OCI-LY7 (cell line): ENCODE measurements at regions not wholly inside any gene's neighbourhood (a gene's known extent, or its start where the extent isn't known, plus 50 kb on each side); places are given as distances from the start of the nearest gene placed in this dataset.

Experiments
- BruUV-seq: library from RNA; stranded (reverse); fragments of 400-500 nt; replicated peaks from 2 replicates; lab custom pipeline; 2021; lab: Mats Ljungman, UMichigan
- CTCF ChIA-PET: fragments of 300-600 bp; sonication (Branson Sonifier 250); formaldehyde crosslinking; loops from one replicate; lab custom pipeline; 2022; ENCODE audit warnings: antibody characterized with exemption; ENCODE audit not compliant: unreplicated experiment; lab: Charles Lee
- POLR2A ChIA-PET: fragments of 300-600 bp; sonication (Branson Sonifier 250); formaldehyde crosslinking; loops from one replicate; lab custom pipeline; 2022; ENCODE audit warnings: antibody characterized with exemption; lab: Charles Lee
- DNase-seq: peaks from one replicate; pipeline ENCODE4 v3.0.0-alpha.2; 2015; ENCODE audit warnings: low spot score
- H2AFZ ChIP-seq: fragments of 200-600 bp; sonication (generic), shearing (Covaris generic); 2 replicates; pipeline ENCODE4 v1.6.1; 2014; ENCODE audit warnings: mild to moderate bottlenecking, antibody characterized with exemption, low read length, moderate library complexity
- H3K27ac ChIP-seq: fragments of 200-600 bp; sonication (generic); 2 replicates; pipeline ENCODE4 v1.5.1; 2014; ENCODE audit warnings: mixed run types, low read depth, mild to moderate bottlenecking, moderate library complexity, low read length, inconsistent platforms; ENCODE audit not compliant: poor library complexity, severe bottlenecking
- H3K36me3 ChIP-seq: fragments of 200-600 bp; sonication (generic); 2 replicates; pipeline ENCODE4 v1.6.1; 2014; ENCODE audit warnings: mild to moderate bottlenecking, antibody characterized with exemption, low read length, moderate library complexity, mixed read lengths; ENCODE audit not compliant: insufficient read depth
- H3K4me1 ChIP-seq: fragments of 200-600 bp; sonication (generic); 2 replicates; pipeline ENCODE4 v1.5.1; 2014; ENCODE audit warnings: mild to moderate bottlenecking, low read length; ENCODE audit not compliant: insufficient read depth, poor library complexity, severe bottlenecking
- H3K4me2 ChIP-seq: fragments of 200-600 bp; sonication (generic); 2 replicates; pipeline ENCODE4 v1.6.1; 2014; ENCODE audit warnings: mild to moderate bottlenecking, low read length
- H3K4me3 ChIP-seq: fragments of 200-600 bp; sonication (generic); 2 replicates; pipeline ENCODE4 v1.5.1; 2014; ENCODE audit warnings: mild to moderate bottlenecking, low read depth, low read length; ENCODE audit not compliant: poor library complexity, severe bottlenecking
- H3K79me2 ChIP-seq: fragments of 200-600 bp; sonication (generic); 2 replicates; pipeline ENCODE4 v1.6.1; 2016; ENCODE audit warnings: low read depth, mild to moderate bottlenecking, low read length, moderate library complexity, mixed read lengths; ENCODE audit not compliant: insufficient read depth
- H3K9me2 ChIP-seq: fragments of 200-600 bp; sonication (generic); 2 replicates; pipeline ENCODE4 v1.6.1; 2016; ENCODE audit warnings: mild to moderate bottlenecking, low read length, mixed read lengths; ENCODE audit not compliant: insufficient read depth
- H3K9me3 ChIP-seq: fragments of 200-600 bp; sonication (generic); 2 replicates; pipeline ENCODE4 v1.6.1; 2014; ENCODE audit warnings: mild to moderate bottlenecking, mixed run types, low read length, mixed read lengths
- H4K20me1 ChIP-seq: fragments of 200-600 bp; sonication (generic); 2 replicates; pipeline ENCODE4 v1.6.1; 2014; ENCODE audit warnings: mild to moderate bottlenecking, antibody characterized with exemption, low read length, moderate library complexity, mixed read lengths; ENCODE audit not compliant: insufficient read depth
- CTCF ChIP-seq: fragments of 200-600 bp; sonication (generic); conservative IDR thresholded peaks from 2 replicates; pipeline ENCODE4 v1.5.1; 2014; ENCODE audit warnings: mild to moderate bottlenecking, antibody characterized with exemption, low read length, moderate library complexity, mixed read lengths
- EZH2phosphoT487 ChIP-seq: fragments of 200-600 bp; sonication (generic); IDR thresholded peaks from 2 replicates; pipeline ENCODE4 v1.6.1; 2018; ENCODE audit warnings: low read depth, borderline replicate concordance, mild to moderate bottlenecking, mixed run types, antibody characterized with exemption, low read length, moderate library complexity, mixed read lengths
- intact Hi-C: fragments of 100-400 bp; cut with micrococcal nuclease; formaldehyde crosslinking; loops from one replicate; pipeline ENCODE4 v1.10.0; 2022; ENCODE audit not compliant: unreplicated experiment

- Histone ChIP-seq H3K9me2 (no peaks in the 10 kb centered on the region), H3K27ac (no peak overlapping the region), H2AFZ (no peak overlapping the region), H3K4me1 (no peaks in the 10 kb centered on the region), H3K79me2 (no peaks in the 10 kb centered on the region), H4K20me1 (no peaks in the 10 kb centered on the region), H3K36me3 (no peaks in the 10 kb centered on the region), H3K4me2 (no peak overlapping the region), H3K4me3 (no peak overlapping the region), H3K9me3 (peaks cover 8% of the 10 kb centered on the region; the same call in 1 of the 2 replicates)
- no peak for DNase-seq
- intact Hi-C loops: no loop called here
- POLR2A ChIA-PET: no interaction called here
- CTCF ChIA-PET: no interaction called here
- BruUV-seq: no TSS peak
- TF ChIP-seq EZH2phosphoT487 (no peak), CTCF (no peak)
Observed at GRCh38 chr11:69359735-69360480, 66.0 kb downstream of the MYEOV start.

- Histone ChIP-seq H3K36me3 (no peaks in the 10 kb centered on the region), H3K79me2 (no peaks in the 10 kb centered on the region), H3K4me3 (no peak overlapping the region), H3K4me2 (no peak overlapping the region), H3K4me1 (no peaks in the 10 kb centered on the region), H3K27ac (no peak overlapping the region), H3K9me3 (peaks cover 8% of the 10 kb centered on the region; the same call in 1 of the 2 replicates), H3K9me2 (no peaks in the 10 kb centered on the region), H4K20me1 (no peaks in the 10 kb centered on the region), H2AFZ (no peak overlapping the region)
- CTCF ChIA-PET: no interaction called here
- intact Hi-C loops: no loop called here
- no TSS peak for BruUV-seq
- DNase-seq: no peak
- POLR2A ChIA-PET: no interaction called here
- no peak for TF ChIP-seq EZH2phosphoT487
- TF ChIP-seq CTCF: no peak
Observed at GRCh38 chr11:69360606-69361005, 66.7 kb downstream of the MYEOV start.

- Histone ChIP-seq H3K9me3 (peaks cover 8% of the 10 kb centered on the region; the same call in 1 of the 2 replicates), H3K27ac (no peak overlapping the region), H3K4me3 (no peak overlapping the region), H3K9me2 (no peaks in the 10 kb centered on the region), H3K36me3 (no peaks in the 10 kb centered on the region), H4K20me1 (no peaks in the 10 kb centered on the region), H3K4me1 (no peaks in the 10 kb centered on the region), H3K4me2 (no peak overlapping the region), H2AFZ (no peak overlapping the region), H3K79me2 (no peaks in the 10 kb centered on the region)
- intact Hi-C loops: no loop called here
- no peak for DNase-seq
- POLR2A ChIA-PET: no interaction called here
- TF ChIP-seq CTCF (no peak), EZH2phosphoT487 (no peak)
- BruUV-seq: no TSS peak
- CTCF ChIA-PET: no interaction called here
Observed at GRCh38 chr11:69361048-69361447, 67.1 kb downstream of the MYEOV start.
